Left kidney (tissue), 1 donor: ENCODE measurements at regions not wholly inside any gene's neighbourhood (a gene's known extent, or its start where the extent isn't known, plus 50 kb on each side); places are given as distances from the start of the nearest gene placed in this dataset.
A peak's percentile ranks its signal among the peaks of the same experiment; 100 is the strongest.
"Not testable (repeated sequence)": the region's sequence is repeated elsewhere in the genome, so short reads cannot be mapped to it uniquely, and the experiment has no call there.

Experiments
- DNase-seq: peaks from one replicate; pipeline ENCODE4 v3.0.0-alpha.2; 2013

- DNase-seq, result no peak
These were observed 860.9 kb downstream of the XPNPEP1 start for GRCh38 chr10:109062371-109062770.

GRCh38 chr10:109055243-109055642, 868.1 kb downstream of the XPNPEP1 start:
- no peak for DNase-seq

DNA sequence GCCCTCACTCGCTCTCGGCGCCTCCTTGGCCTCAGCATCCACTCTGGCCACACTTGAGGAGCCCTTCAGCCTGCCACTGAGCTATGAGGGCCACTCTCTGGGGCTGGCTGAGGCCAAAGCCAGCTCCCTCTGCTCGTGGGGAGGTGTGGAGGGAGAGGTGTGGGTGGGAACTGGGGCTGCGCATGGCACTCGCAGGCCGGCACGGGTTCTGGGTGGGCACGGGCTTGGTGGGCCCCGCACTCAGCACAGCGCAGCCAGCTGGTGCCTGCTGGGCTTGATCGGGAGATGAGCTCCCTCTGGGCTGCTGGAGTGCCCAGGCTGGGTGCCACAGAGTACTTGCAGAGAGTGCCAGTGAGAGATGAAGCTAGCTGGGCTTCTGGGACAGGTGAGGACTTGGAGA, 875.5 kb downstream of the XPNPEP1 start:
- no peak for DNase-seq

DNA sequence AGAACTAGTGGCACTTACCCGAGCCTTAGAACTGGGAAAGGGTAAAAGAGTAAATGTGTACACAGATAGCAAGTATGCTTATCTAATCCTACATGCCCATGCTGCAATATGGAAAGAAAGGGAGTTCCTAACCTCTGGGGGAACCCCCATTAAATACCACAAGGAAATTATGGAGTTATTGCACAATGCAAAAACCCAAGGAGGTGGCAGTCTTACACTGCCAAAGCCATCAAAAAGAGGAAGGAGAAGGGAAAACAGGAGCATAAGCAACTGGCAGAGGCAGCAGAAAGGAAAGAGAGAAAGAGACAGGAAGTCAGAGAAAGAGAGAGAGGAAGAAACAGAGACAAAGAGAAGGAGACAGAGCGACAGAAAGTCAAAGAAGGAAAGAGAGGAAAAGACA, 876.9 kb downstream of the XPNPEP1 start:
- DNase-seq, result not testable (repeated sequence)

DNA sequence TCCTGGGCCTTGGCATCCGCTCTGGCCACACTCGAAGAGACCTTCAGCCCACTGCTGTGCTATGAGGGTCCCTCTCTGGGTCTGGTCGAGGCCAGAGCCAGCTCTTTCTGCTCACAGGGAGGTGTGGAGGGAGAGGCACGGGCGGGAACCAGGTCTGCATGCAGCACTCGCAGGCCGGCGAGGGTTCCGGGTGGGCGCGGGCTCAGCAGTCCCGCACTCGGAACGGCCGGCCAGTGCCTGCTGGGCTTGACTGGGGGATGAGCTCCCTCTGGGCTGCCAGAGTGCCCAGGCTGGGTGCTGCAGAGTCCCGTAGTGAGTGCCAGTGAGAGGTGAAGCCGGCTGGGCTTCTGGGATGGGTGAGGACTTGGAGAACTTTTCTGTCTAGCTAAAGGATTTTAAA, 882.7 kb downstream of the XPNPEP1 start:
- no peak for DNase-seq

GRCh38 chr10:109037978-109038377, 885.3 kb downstream of the XPNPEP1 start:
- no peak for DNase-seq

DNA sequence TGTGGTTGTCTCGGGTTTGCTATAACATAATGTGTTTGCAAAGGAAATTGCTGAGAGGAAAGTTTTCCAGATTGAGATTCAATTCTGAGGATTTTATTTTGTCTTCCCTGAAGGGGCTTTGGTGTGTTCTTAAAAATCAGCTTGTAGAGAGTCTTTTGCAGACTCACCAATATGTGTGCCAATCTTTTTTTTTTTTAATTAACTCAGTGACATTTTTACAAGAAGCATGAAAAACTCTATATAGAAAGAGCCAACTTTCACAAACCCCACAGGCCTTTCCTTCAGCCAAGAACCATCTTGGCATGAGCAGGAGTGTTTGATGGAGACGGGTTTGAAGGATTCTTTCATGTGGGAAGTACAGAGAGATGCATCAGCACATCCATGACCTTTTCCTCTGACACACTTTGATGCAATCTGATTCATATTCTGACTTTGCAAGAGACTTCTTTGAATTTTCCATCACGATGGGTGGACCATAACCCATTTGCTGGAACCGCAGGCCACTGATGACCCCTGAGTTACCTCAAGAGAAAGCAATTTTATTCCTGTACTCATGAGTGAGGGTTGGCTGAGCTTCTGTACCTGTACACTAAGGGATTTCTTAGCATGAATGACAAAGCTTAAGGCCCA, 892.6 kb downstream of the XPNPEP1 start:
- no peak for DNase-seq

- DNase-seq, result no peak
These were observed 893.4 kb downstream of the XPNPEP1 start for GRCh38 chr10:109029870-109030269.

DNA sequence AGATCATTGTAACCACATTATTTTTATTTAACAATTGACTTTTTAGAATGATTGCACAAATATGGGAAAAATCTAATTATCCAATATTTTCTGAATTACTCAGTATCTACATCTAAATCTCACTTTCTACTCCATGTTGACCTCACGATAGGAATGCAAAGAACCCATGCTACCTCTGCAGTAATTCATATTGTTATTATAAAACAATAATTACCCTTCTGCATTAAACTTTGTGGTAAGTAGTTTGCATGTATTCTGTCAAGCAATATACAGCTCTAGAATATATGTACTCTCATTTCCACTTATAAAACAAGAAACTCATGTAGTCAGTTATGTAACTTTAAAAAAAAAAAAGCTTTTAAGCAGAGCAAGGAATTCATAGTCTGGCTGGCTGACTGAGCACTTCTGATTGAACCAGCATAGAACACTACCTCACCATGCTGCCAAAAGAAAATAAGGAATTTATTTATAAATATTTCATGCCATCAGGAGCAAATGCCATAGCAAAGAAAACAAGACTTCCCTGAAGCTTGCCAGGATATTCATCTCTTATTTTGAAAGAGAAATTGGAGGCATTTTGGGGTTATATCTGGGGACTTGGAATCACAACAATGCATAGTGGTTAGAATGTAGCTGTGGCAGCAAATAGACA, 895.7 kb downstream of the XPNPEP1 start:
- no peak for DNase-seq

DNA sequence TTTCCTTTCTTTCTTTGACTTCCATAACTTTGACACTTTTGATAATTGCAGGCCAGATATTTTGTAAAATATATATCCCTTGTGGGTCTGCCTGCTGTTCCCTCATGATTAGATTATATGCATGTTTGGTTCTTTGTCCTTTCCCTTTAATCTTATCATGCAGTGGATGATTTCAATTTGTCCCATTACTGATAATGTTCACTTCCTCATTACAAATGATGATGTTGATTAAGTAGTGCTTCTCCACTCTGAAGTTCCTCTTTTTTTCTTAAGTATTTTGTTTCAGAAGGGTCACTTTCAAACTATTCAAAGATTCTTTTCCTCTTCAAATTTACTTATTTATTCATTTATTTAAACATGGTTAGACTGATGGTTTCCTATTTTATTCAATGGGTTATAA, 898.1 kb downstream of the XPNPEP1 start:
- DNase-seq, result no peak

DNA sequence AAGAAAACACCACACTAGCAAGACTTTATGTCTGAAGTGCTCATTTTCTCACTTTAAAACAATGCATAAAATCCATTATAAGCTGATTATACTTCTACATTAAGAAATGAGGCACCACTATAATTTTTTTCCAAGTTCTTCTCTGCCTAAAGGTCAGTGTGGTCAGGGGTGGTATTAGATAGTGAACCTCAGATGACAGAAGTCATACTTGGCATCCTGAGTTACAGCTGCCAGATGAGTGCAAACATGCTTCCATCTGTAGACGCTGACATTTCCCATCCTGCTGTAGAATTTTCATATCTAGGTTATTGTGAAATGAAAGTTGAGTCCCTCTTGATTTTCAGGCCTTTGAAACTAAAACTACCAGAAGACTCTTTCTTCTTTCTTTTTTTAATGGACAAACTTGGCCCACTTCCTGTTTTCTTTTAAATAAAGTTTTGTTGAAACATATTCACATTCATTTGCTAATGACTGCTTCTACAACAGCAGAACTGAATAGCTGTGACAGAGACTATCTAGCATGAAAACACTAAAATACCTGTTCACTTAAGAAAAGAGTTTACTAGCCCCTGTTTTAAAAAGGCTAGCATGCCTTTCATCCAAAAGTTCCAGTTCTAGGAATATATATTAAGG, 900.8 kb downstream of the XPNPEP1 start:
- DNase-seq, result no peak

DNA sequence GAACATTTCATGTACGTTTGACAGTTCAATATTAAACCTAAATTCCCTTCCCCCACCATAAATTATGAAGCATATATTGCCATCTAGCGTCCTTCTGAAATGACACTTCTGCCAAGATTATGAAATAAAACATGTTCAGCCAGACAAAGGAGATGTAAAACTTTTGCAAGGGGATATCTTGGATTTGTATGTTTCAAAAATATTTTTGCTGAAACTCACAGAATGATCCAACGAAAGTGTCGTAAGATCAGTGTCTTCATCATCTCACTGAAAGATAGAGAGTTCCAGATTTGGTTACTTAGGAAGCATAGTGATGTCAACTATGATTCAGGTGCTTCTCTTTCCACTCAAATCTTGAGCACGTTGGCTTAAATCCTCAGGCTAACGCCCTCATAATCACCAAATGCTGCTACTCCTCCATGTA, 904.3 kb downstream of the XPNPEP1 start:
- DNase-seq, result no peak

- no peak for DNase-seq
These were observed 915.8 kb downstream of the XPNPEP1 start for GRCh38 chr10:109007514-109007913.

- DNase-seq, result no peak
These were observed 932.9 kb downstream of the XPNPEP1 start for GRCh38 chr10:108990441-108990840.

- DNase-seq, result no peak
These were observed 933.3 kb downstream of the XPNPEP1 start for GRCh38 chr10:108989976-108990375.

DNA sequence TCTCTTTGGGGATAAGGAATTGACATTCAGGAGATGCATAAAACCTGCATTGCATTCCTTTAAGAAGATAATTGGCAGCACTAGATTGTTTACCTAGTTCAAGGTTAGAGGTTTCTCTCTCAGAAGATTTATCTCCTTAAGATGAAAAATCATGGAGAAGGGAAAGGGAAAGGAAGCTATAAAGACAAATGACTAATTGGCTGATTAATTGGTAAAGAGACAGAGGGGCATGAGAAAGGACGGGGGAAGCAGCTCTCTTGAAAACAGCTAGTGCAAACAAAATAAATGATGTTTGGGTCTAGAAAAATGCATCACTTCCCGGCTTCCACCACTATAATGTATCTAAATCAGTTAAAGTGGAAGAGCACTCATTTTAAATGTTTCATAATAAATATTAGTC, 941.2 kb downstream of the XPNPEP1 start:
- peak; percentile 21 for DNase-seq

GRCh38 chr10:108980869-108981268, 942.4 kb downstream of the XPNPEP1 start:
- no peak for DNase-seq

- DNase-seq, result no peak
These were observed 947.8 kb downstream of the XPNPEP1 start for GRCh38 chr10:108975459-108976058.

DNA sequence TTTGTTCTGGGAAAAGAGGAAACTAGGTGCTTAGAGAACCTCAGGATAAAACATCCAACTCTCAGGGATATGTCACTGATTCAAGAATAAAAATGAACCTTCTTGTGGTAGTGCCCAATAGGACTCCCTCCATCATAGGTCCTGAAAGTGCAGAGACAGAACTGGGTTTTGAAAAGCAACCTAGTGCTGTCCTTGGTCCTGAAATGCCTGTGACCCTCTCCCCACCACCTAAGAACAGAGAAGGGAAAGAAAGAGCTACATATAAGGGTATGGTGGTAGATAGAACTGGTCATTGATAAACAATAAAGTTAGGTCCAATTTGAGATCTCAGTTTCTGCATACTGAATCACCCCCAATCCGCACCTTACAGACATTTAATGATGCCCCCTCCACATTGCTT, 953.3 kb downstream of the XPNPEP1 start:
- DNase-seq, result peak; percentile 78

- no peak for DNase-seq
These were observed 956.9 kb downstream of the XPNPEP1 start for GRCh38 chr10:108966411-108966810.

DNA sequence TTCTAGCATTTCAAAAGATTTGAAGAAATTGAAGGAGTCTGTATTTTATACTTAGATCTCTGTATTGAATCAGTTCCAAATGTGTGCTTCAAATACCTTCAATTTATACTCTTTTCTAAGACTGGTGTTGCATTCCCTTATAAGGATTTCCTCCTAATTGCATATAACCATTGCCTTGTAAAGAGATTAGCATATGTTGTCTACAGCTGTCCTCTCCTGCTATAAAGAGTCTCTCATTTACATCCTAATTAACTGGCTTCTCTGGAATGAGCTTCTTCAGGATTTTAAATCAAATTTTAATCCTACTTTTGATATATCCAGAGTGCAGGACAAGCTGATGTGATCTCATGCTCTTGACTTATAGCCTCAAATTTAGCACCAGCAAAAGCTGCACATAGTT, 957.3 kb downstream of the XPNPEP1 start:
- DNase-seq, result no peak

GRCh38 chr10:108962172-108962571, 961.1 kb downstream of the XPNPEP1 start:
- DNase-seq, result no peak

GRCh38 chr10:108957681-108958080, 965.6 kb downstream of the XPNPEP1 start:
- DNase-seq, result no peak
